A673 (cell line): ENCODE measurements at regions not wholly inside any gene's neighbourhood (a gene's known extent, or its start where the extent isn't known, plus 50 kb on each side); places are given as distances from the start of the nearest gene placed in this dataset.

Experiments
- BruUV-seq: library from RNA; stranded (reverse); fragments of 400-500 nt; replicated peaks from 2 replicates; lab custom pipeline; 2021; lab: Mats Ljungman, UMichigan
- CTCF ChIA-PET: fragments of 300-600 bp; sonication (Branson Sonifier 250); formaldehyde crosslinking; loops from one replicate; lab custom pipeline; 2022; ENCODE audit warnings: antibody characterized with exemption; lab: Charles Lee
- POLR2A ChIA-PET: fragments of 300-600 bp; sonication (Branson Sonifier 250); formaldehyde crosslinking; loops from one replicate; lab custom pipeline; 2022; ENCODE audit warnings: antibody characterized with exemption; ENCODE audit not compliant: low non-redundant PET; lab: Charles Lee
- DNase-seq: peaks from one replicate; pipeline ENCODE4 v3.0.0-alpha.2; 2015; ENCODE audit warnings: low spot score
- H3K27ac ChIP-seq: fragments of 200-600 bp; sonication (generic); 2 replicates; pipeline ENCODE4 v1.5.1; 2016; ENCODE audit warnings: mixed run types, low read depth, mild to moderate bottlenecking, mixed read lengths, antibody characterized with exemption, low read length; ENCODE audit not compliant: poor library complexity, severe bottlenecking
- H3K27me3 ChIP-seq: fragments of 200-600 bp; sonication (generic); replicated peaks from 2 replicates; pipeline ENCODE4 v1.6.1; 2017; ENCODE audit warnings: mixed run types, low read depth, mild to moderate bottlenecking, mixed read lengths, antibody characterized with exemption, low read length; ENCODE audit not compliant: insufficient read depth, poor library complexity
- H3K36me3 ChIP-seq: fragments of 200-600 bp; sonication (generic); 2 replicates; pipeline ENCODE4 v1.6.1; 2016; ENCODE audit warnings: mixed run types, mild to moderate bottlenecking, mixed read lengths, antibody characterized with exemption, low read length; ENCODE audit not compliant: insufficient read depth, poor library complexity, severe bottlenecking
- H3K4me1 ChIP-seq: fragments of 200-600 bp; sonication (generic); 2 replicates; pipeline ENCODE4 v1.6.1; 2017; ENCODE audit warnings: mixed run types, mild to moderate bottlenecking, mixed read lengths, antibody characterized with exemption, low read length; ENCODE audit not compliant: insufficient read depth, poor library complexity, severe bottlenecking
- H3K4me3 ChIP-seq: fragments of 200-600 bp; sonication (generic); 2 replicates; pipeline ENCODE4 v1.5.1; 2016; ENCODE audit warnings: low read depth, mixed run types, mild to moderate bottlenecking, mixed read lengths, low read length; ENCODE audit not compliant: poor library complexity, severe bottlenecking
- H3K9me3 ChIP-seq: fragments of 200-600 bp; sonication (generic); 2 replicates; pipeline ENCODE4 v1.6.1; 2016; ENCODE audit warnings: mixed run types, low read depth, mild to moderate bottlenecking, mixed read lengths, antibody characterized with exemption, low read length; ENCODE audit not compliant: poor library complexity, severe bottlenecking
- EZH2 ChIP-seq: fragments of 200-600 bp; sonication (generic); IDR thresholded peaks from 2 replicates; pipeline ENCODE4 v1.6.1; 2017; ENCODE audit warnings: borderline replicate concordance, low read depth, mild to moderate bottlenecking, mixed read lengths, antibody characterized with exemption, low read length; ENCODE audit not compliant: poor library complexity, severe bottlenecking
- intact Hi-C: fragments of 100-400 bp; cut with micrococcal nuclease; formaldehyde crosslinking; loops from one replicate; pipeline ENCODE4 v1.10.0; 2022; ENCODE audit not compliant: unreplicated experiment
- TF ChIP-seq, protein P1 (sequence below): fragments of 300-800, 200-600 bp; sonication (generic); conservative IDR thresholded peaks from 2 replicates; pipeline ENCODE4 v1.5.1; 2017; ENCODE audit warnings: low read depth, mild to moderate bottlenecking, antibody characterized with exemption, low read length, moderate library complexity, mixed read lengths

DNA sequence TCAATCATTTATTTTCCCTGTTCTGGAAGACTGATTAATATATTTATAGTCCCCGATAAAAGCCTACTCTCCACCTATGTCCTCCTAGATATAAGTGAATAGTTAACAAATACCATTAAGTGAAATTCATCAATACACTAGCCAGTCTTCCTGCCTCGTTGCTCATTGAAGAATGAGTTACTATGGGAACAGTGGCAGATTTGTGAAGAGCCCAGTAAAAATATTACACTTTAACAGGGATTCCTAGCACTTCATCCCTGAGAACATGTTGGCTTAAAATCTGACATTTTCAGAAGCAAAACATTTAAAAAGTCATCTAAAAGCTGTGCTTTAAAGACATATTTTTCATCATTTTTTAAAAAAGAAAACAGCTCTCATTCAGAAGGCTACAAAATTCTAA, 848.7 kb upstream of the NXPH2 start:
- CTCF ChIA-PET = no interaction called here
- H3K27me3 ChIP-seq = no peaks in the 10 kb centered on the region
- POLR2A ChIA-PET = no interaction called here
- no peaks in the 10 kb centered on the region for H3K4me1 ChIP-seq
- H3K27ac ChIP-seq = no peak overlapping the region
- BruUV-seq = no TSS peak
- intact Hi-C loops = no loop called here
- H3K36me3 ChIP-seq = no peaks in the 10 kb centered on the region
- no peak overlapping the region for H3K4me3 ChIP-seq
- no peak for DNase-seq
- H3K9me3 ChIP-seq = no peaks in the 10 kb centered on the region
- TF ChIP-seq, protein P1, sequence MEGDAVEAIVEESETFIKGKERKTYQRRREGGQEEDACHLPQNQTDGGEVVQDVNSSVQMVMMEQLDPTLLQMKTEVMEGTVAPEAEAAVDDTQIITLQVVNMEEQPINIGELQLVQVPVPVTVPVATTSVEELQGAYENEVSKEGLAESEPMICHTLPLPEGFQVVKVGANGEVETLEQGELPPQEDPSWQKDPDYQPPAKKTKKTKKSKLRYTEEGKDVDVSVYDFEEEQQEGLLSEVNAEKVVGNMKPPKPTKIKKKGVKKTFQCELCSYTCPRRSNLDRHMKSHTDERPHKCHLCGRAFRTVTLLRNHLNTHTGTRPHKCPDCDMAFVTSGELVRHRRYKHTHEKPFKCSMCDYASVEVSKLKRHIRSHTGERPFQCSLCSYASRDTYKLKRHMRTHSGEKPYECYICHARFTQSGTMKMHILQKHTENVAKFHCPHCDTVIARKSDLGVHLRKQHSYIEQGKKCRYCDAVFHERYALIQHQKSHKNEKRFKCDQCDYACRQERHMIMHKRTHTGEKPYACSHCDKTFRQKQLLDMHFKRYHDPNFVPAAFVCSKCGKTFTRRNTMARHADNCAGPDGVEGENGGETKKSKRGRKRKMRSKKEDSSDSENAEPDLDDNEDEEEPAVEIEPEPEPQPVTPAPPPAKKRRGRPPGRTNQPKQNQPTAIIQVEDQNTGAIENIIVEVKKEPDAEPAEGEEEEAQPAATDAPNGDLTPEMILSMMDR = no peak
- no peak for TF ChIP-seq EZH2

DNA sequence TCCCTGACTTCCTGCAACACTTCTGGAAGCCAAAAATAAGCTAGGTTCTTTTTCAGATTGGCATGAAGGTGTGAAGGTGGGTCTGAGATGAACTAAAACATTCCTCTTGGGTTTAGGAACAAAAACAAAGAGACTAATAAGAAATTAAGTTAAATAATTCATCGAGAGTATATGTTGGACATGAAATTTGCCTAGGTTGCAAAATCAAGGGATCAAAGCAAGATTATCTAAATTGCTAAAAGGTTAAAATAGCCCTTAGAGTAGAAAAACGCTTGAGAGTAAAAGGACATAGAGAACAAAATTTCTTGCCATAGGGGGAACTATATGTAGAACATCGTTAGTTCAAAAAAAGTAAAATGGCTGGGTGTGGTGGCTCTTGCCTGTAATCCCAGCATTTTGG, 845.9 kb upstream of the NXPH2 start:
- TF ChIP-seq EZH2 = no peak
- TF ChIP-seq, protein P1 = no peak
- no peak for DNase-seq
- Histone ChIP-seq H3K36me3 (no peaks in the 10 kb centered on the region), H3K4me1 (no peaks in the 10 kb centered on the region), H3K27me3 (no peaks in the 10 kb centered on the region), H3K9me3 (no peaks in the 10 kb centered on the region), H3K27ac (no peak overlapping the region), H3K4me3 (no peak overlapping the region)
- POLR2A ChIA-PET = no interaction called here
- CTCF ChIA-PET = no interaction called here
- no TSS peak for BruUV-seq
- intact Hi-C loops = no loop called here

DNA sequence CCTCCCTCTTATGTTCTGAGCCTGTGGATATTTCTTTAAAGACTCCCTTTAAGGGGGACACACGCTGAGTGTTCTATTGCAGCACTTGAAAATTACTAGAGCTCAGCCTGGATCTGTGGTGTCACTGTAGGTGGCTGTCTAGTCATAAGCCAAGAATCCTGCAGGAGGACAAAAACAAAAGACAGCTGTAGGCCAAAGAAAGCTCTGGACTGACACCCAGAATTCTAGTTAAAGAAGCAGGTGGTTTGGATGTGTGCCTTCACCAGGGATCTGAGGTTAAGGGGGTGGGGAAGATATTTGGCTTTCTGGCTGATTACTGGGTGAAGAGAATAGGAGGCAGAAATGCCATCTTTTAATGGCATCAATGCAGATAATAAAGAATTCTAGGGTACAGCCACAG, 842.5 kb upstream of the NXPH2 start:
- POLR2A ChIA-PET = no interaction called here

More for the DNA sequence above, 842.5 kb upstream of the NXPH2 start:
- intact Hi-C loops = no loop called here
- Histone ChIP-seq H3K36me3 (no peaks in the 10 kb centered on the region), H3K4me3 (no peak overlapping the region), H3K27ac (no peak overlapping the region), H3K9me3 (peaks cover 7% of the 10 kb centered on the region), H3K27me3 (no peaks in the 10 kb centered on the region), H3K4me1 (no peaks in the 10 kb centered on the region)
- no TSS peak for BruUV-seq
- CTCF ChIA-PET = no interaction called here
- TF ChIP-seq, protein P1 = no peak
- no peak for TF ChIP-seq EZH2
- peak; percentile 9 for DNase-seq
